ENCODE measurements at regions not wholly inside any gene's neighbourhood (a gene's known extent, or its start where the extent isn't known, plus 50 kb on each side); places are given as distances from the start of the nearest gene placed in this dataset.

DNA sequence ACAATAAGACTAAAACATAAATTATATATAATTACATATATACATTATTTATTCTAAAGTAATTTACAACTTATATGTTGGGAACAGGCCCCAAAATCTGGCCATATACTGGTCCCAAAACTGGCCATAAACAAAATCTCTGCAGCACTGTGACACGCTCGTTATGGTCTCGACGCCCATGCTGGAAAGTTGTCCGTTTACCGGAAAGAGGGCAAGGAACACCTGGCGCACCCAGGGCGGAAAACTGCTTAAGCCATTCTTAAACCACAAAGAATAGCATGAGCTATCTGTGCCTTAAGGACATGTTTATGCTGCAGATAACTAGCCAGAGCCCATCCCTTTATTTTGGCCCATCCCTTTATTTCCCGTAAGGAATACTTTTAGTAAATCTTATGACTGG is 164.9 kb downstream of the CENPW start:
- Histone ChIP-seq H2BK15ac (ENCODE audit: low read depth, low read length) (no peak overlapping the region), H3K4me2 (ENCODE audit: low read depth, low read length) (no peak overlapping the region), H3K4me1 (ENCODE audit: control insufficient read depth, insufficient read depth, low read length) (no peaks in the 10 kb centered on the region), H3K14ac (replicated peaks; ENCODE audit: low read depth, low read length) (no peak overlapping the region), H2BK5ac (ENCODE audit: low read depth, low read length, poor library complexity, severe bottlenecking) (no peak overlapping the region), H4K5ac (ENCODE audit: low read depth, low read length) (no peak overlapping the region), H4K20me1 (ENCODE audit: insufficient read depth, low read length) (no peaks in the 10 kb centered on the region), H2BK20ac (ENCODE audit: low read depth, low read length) (no peak overlapping the region), H3K9me3 (ENCODE audit: control insufficient read depth, insufficient read depth, low read length) (no peaks in the 10 kb centered on the region), H2AK5ac (ENCODE audit: low read depth, low read length) (no peak overlapping the region), H3K9me1 (ENCODE audit: insufficient read depth, low read length) (no peaks in the 10 kb centered on the region), H3K27me3 (ENCODE audit: control insufficient read depth, insufficient read depth, low read length) (no peaks in the 10 kb centered on the region), H4K91ac (ENCODE audit: insufficient read depth, low read depth, low read length) (no peak overlapping the region), H2AK9ac (replicated peaks; ENCODE audit: low read depth, low read length, poor library complexity) (no peak overlapping the region), H4K8ac (ENCODE audit: low read depth in 2 of 2, low read length in 2 of 2) (no peak overlapping the region), H3K56ac (ENCODE audit: extremely low read depth, insufficient read depth, low read length) (no peak overlapping the region), H3K79me1 (ENCODE audit: low read depth in 1 of 2, low read length in 2 of 2) (no peaks in the 10 kb centered on the region), H3K4ac (ENCODE audit: low read depth, low read length) (no peak overlapping the region), H3K4me3 (ENCODE audit: insufficient read depth, low read depth, low read length) (no peak overlapping the region), H3K9ac (ENCODE audit: low read depth, low read length) (no peak overlapping the region), H2BK120ac (ENCODE audit: low read depth, low read length) (no peak overlapping the region), H3K27ac (ENCODE audit: insufficient read depth, low read length) (no peak overlapping the region), H3K18ac (ENCODE audit: low read depth, low read length) (no peak overlapping the region), H3K23ac (ENCODE audit: low read depth, low read length) (no peak overlapping the region), H3K36me3 (ENCODE audit: control insufficient read depth, insufficient read depth, low read length) (no peaks in the 10 kb centered on the region), H2AFZ (replicated peaks; ENCODE audit: low read length, poor library complexity) (no peak overlapping the region)
- in situ Hi-C loops (cut with MboI; ENCODE audit: low sequenced_read_pairs) (no loop called here), intact Hi-C loops (cut with micrococcal nuclease) (no loop called here), dilution Hi-C loops (cut with HindIII; ENCODE audit: low sequenced_read_pairs, unreplicated experiment) (no loop called here)
- 100% methylated on average over 5 of the region's 9 CpGs; no CpG with 5 or more reads in 1 of the 2 experiments for WGBS, 2 experiments (ENCODE audit: extremely low coverage in 2 of 2, insufficient read length in 1 of 2)
- ATAC-seq (ENCODE audit: low read depth) (no peak), DNase-seq (no peak)
- TF ChIP-seq MXI1 (IDR thresholded peaks at IDR 0.05; ENCODE audit: borderline replicate concordance, low read depth, low read length) (no peak), MAZ (IDR thresholded peaks at IDR 0.05; ENCODE audit: borderline replicate concordance, low read depth, low read length) (no peak)
- CTCF ChIA-PET: no interaction called here
- POLR2A ChIA-PET (ENCODE audit: unreplicated experiment): no interaction called here
- BruUV-seq (replicated peaks): no TSS peak
